Astrocyte (in vitro differentiated cells and primary cell): ENCODE measurements at regions not wholly inside any gene's neighbourhood (a gene's known extent, or its start where the extent isn't known, plus 50 kb on each side); places are given as distances from the start of the nearest gene placed in this dataset.

Experiments used
- DNase-seq: peaks from one replicate; pipeline ENCODE4 v3.0.0-alpha.2; 2010; ENCODE audit warnings: low read depth
- FAIRE-seq: peaks from 2 replicates; lab custom pipeline; 2011; peaks lifted over from hg19 to GRCh38; lab: Jason Lieb, UNC
- H2AFZ ChIP-seq: 2 replicates; pipeline ENCODE4 v1.6.0; 2012; ENCODE audit warnings: low read depth, low read length, inconsistent platforms
- H3K27ac ChIP-seq: 2 replicates; pipeline ENCODE4 v1.5.1; 2011; ENCODE audit warnings: low read depth, low read length, inconsistent platforms
- H3K27me3 ChIP-seq: 2 replicates; pipeline ENCODE4 v1.6.0; 2011; ENCODE audit warnings: low read length, inconsistent platforms; ENCODE audit not compliant: insufficient read depth
- H3K36me3 ChIP-seq: 2 replicates; pipeline ENCODE4 v1.5.1; 2011; ENCODE audit warnings: low read length, inconsistent platforms; ENCODE audit not compliant: insufficient read depth
- H3K4me1 ChIP-seq: 2 replicates; pipeline ENCODE4 v1.5.1; 2011; ENCODE audit warnings: low read length, inconsistent platforms; ENCODE audit not compliant: insufficient read depth
- H3K4me2 ChIP-seq: 2 replicates; pipeline ENCODE4 v1.6.0; 2012; ENCODE audit warnings: low read length, inconsistent platforms
- H3K4me3 ChIP-seq: 2 replicates; pipeline ENCODE4 v1.5.1; 2011; ENCODE audit warnings: low read depth, mild to moderate bottlenecking, low read length, inconsistent platforms; ENCODE audit not compliant: insufficient read depth
- H3K79me2 ChIP-seq: 2 replicates; pipeline ENCODE4 v1.6.0; 2012; ENCODE audit warnings: mild to moderate bottlenecking, low read length, inconsistent platforms; ENCODE audit not compliant: insufficient read depth
- H3K9ac ChIP-seq: 2 replicates; pipeline ENCODE4 v1.6.0; 2012; ENCODE audit warnings: mild to moderate bottlenecking, low read length, inconsistent platforms
- H3K9me3 ChIP-seq: 2 replicates; pipeline ENCODE4 v1.5.1; 2012; ENCODE audit warnings: low read depth, mild to moderate bottlenecking, low read length, inconsistent platforms; ENCODE audit not compliant: insufficient read depth
- H4K20me1 ChIP-seq: 2 replicates; pipeline ENCODE4 v1.6.0; 2012; ENCODE audit warnings: low read length, inconsistent platforms; ENCODE audit not compliant: insufficient read depth
- H3K27ac Mint-ChIP-seq: one replicate; pipeline ENCODE4 v1.8.0; 2021; ENCODE audit warnings: mild to moderate bottlenecking, mixed read lengths; ENCODE audit not compliant: unreplicated experiment
- H3K27me3 Mint-ChIP-seq: one replicate; pipeline ENCODE4 v1.8.0; 2021; ENCODE audit warnings: low read depth, mixed read lengths; ENCODE audit not compliant: unreplicated experiment
- H3K36me3 Mint-ChIP-seq: one replicate; pipeline ENCODE4 v1.8.0; 2021; ENCODE audit warnings: low read depth, mixed read lengths; ENCODE audit not compliant: unreplicated experiment
- H3K4me1 Mint-ChIP-seq: one replicate; pipeline ENCODE4 v1.8.0; 2021; ENCODE audit warnings: low read depth, mixed read lengths; ENCODE audit not compliant: unreplicated experiment
- H3K4me3 Mint-ChIP-seq: one replicate; pipeline ENCODE4 v1.8.0; 2021; ENCODE audit warnings: mild to moderate bottlenecking, moderate library complexity, mixed read lengths; ENCODE audit not compliant: unreplicated experiment
- H3K9me3 Mint-ChIP-seq: one replicate; pipeline ENCODE4 v1.8.0; 2021; ENCODE audit warnings: mild to moderate bottlenecking, mixed read lengths; ENCODE audit not compliant: unreplicated experiment
- CTCF ChIP-seq: IDR thresholded peaks from 2 replicates; pipeline ENCODE4 v1.5.1; 2011; ENCODE audit warnings: low read depth, mild to moderate bottlenecking, inconsistent platforms, low read length, moderate library complexity; ENCODE audit not compliant: insufficient read depth
- EZH2 ChIP-seq: IDR thresholded peaks from 2 replicates; pipeline ENCODE4 v1.6.1; 2012; ENCODE audit warnings: mild to moderate bottlenecking, low read length, inconsistent platforms; ENCODE audit not compliant: insufficient read depth

- Histone ChIP-seq H4K20me1 (no peaks in the 10 kb centered on the region), H3K9ac (no peak overlapping the region), H3K4me3 (no peak overlapping the region), H3K9me3 (no peaks in the 10 kb centered on the region), H3K4me2 (no peak overlapping the region), H3K36me3 (no peaks in the 10 kb centered on the region), H3K27ac (no peak overlapping the region), H3K27me3 (no peaks in the 10 kb centered on the region), H3K79me2 (no peaks in the 10 kb centered on the region), H2AFZ (no peak overlapping the region), H3K4me1 (no peaks in the 10 kb centered on the region)
- no peak for DNase-seq
- Mint-ChIP-seq H3K36me3 (peaks cover 3% of the 10 kb centered on the region), H3K27me3 (peaks cover 5% of the 10 kb centered on the region), H3K4me3 (no peak overlapping the region), H3K4me1 (peaks cover 3% of the 10 kb centered on the region), H3K9me3 (peaks cover 1% of the 10 kb centered on the region), H3K27ac (no peak overlapping the region)
- TF ChIP-seq EZH2 = no peak
- TF ChIP-seq CTCF = no peak
- peak; percentile 5 for FAIRE-seq
Measured at GRCh38 chr9:129344641-129345495, 166.8 kb upstream of the IER5L start.

GRCh38 chr9:129343424-129344375 lies 165.6 kb upstream of the IER5L start:
- Histone ChIP-seq H3K27me3 (no peaks in the 10 kb centered on the region), H3K9me3 (no peaks in the 10 kb centered on the region), H3K9ac (no peak overlapping the region), H2AFZ (no peak overlapping the region), H3K4me3 (no peak overlapping the region), H3K4me2 (no peak overlapping the region), H4K20me1 (no peaks in the 10 kb centered on the region), H3K36me3 (no peaks in the 10 kb centered on the region), H3K79me2 (no peaks in the 10 kb centered on the region), H3K27ac (no peak overlapping the region), H3K4me1 (peaks cover 9% of the 10 kb centered on the region)
- Mint-ChIP-seq H3K36me3 (peaks cover 3% of the 10 kb centered on the region), H3K27ac (no peak overlapping the region), H3K4me1 (peaks cover 3% of the 10 kb centered on the region), H3K9me3 (peaks cover 1% of the 10 kb centered on the region), H3K27me3 (peaks cover 3% of the 10 kb centered on the region), H3K4me3 (no peak overlapping the region)
- no peak for DNase-seq
- TF ChIP-seq CTCF (no peak), EZH2 (no peak)
- FAIRE-seq = no peak
